GM03348 (cell line): ENCODE measurements at regions not wholly inside any gene's neighbourhood (a gene's known extent, or its start where the extent isn't known, plus 50 kb on each side); places are given as distances from the start of the nearest gene placed in this dataset.

ENCODE experiments used
- DNase-seq: peaks from one replicate; pipeline ENCODE4 v3.0.0; 2012; ENCODE audit warnings: low spot score

- no peak for DNase-seq
These were observed 55.0 kb downstream of the SOX4 start for GRCh38 chr6:21648475-21649050.

DNA sequence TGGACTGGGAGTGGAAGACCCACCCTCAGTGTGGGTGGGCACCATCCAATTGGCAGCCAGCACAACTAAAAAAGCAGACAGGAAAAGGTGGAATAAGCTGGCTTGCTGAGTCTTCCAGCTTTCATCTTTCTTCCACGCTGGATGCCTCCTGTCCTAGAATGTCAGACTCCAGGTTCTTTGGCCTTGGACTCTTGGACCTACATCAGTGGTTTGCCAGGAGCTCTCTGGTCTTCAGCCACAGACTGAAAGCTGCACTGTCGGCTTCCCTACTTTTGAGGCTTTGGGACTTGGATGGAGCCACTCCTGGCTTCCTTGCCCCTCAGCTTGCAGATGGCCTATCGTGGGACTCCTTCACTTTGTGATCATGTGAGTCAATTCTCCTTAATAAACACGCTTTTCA lies 59.8 kb downstream of the SOX4 start:
- DNase-seq, result no peak

DNA sequence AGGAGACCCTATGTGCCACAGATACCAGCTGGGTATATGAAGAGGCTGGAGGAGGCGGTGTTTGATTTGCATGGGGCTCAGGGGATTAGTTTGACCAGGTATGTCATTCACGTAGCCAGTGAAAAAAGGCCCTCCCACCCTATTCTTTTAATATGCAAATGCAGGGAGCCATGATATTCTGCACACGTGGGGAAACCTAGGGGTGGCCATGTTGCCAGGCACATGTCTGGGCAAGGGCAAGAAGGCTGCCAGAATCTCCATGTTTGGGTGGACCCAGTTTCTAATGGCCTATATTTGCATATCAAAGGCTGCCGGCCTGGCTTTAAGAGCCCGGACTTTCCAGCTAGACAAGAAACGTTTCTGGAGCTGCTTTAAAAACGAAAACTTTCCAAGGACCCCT lies 60.4 kb downstream of the SOX4 start:
- no peak for DNase-seq

DNA sequence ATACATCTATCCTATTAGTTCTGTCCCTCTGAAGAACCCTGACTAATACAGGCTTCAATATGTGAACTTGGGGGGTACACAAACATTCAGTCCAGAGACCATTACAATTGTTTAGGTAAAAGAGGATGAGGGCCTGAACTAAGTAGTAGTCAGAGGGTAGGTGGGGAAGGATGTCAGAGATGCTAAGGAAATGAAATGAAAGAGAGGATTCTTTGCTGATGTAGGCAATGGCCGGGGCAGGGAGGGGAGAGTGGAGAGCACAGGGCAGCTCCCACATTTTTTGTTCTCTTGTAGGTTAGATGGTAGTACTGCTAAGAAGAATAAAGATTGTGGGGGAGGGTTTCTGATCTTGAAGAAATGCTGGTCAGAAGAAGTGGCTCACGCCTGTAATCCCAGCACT lies 60.8 kb downstream of the SOX4 start:
- DNase-seq, result no peak

DNA sequence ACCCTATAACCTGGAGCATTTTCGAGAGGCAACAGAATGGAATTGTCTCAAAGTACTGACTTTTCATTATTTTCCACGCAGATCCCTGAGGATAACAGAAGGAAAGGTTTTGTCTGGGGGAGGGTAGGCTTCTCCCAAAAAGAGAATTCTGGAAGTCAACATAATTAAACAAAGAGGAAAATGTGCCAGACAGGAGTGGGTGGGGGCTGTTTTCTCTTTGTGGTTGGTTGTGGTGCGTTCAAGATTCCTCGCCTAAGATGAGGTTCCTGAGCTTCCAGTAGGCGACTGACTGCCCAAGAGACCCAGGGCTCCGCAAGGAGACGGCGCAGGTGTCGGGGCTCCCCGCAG lies 70.4 kb downstream of the SOX4 start:
- DNase-seq, result no peak

- peak; percentile 47 for DNase-seq
These were observed 71.0 kb downstream of the SOX4 start for GRCh38 chr6:21664314-21665109.

GRCh38 chr6:21665110-21665391 lies 71.5 kb downstream of the SOX4 start:
- peak; percentile 24 for DNase-seq

DNA sequence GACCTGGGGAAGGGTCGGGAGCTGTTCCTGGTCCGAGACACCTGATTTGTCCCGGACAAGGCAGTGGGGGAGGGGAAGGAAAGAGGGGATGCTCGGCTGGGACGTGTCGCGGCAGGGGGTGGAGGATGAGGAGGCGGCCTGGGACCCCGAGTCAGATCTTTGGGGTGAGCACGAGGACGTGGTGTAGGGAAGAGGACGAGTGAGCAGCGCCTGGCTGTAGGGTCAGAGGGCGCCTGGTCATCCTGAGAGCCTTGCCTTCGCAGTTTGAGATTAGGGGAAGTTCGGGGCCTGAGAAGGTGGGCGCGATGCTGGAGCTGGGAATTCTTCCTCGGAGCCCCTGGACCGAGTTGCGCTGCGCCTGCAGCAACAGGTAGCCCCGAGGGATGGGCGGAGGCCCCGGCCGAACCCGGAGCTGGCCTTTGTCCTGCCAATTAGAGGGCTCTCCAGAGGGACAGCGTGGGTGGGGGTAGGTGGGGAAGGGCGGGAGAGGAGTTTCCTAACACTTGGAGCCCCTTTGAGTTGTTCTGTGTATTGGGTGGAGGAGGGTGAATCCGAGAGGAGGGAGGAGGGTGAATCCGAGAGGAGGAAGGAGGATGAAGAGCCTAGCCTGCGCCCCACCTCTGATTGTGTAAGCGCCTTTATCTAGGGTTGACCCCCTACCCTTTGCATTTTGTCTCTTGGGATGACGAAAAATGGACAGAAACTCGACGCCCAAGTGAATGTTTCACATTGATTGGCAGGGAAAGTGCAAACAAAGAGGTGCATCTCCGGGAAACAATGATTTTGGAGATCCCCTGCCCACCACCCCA lies 72.0 kb downstream of the SOX4 start:
- no peak for DNase-seq

- peak; percentile 29 for DNase-seq
These were observed 72.7 kb downstream of the SOX4 start for GRCh38 chr6:21666201-21666691.

GRCh38 chr6:21666853-21667681 lies 73.5 kb downstream of the SOX4 start:
- DNase-seq, result no peak

DNA sequence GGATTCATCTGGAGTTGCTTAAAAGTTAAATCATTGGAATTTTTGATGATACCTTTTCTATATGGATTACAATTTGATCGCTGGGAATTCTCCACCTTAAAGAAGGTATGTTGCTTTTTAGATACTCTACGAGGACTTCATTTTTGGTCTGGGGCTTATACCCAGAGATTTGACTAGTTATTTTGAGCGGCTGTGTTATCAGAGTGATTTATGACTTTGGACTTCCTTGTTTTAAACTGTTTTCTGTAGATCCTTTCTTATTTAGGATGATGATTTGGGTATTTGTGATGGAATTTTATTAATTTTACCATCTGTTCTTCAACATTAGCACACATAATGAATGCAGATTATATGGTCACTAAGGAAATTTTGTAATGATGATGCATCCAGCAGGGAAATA lies 75.2 kb downstream of the SOX4 start:
- DNase-seq, result no peak

DNA sequence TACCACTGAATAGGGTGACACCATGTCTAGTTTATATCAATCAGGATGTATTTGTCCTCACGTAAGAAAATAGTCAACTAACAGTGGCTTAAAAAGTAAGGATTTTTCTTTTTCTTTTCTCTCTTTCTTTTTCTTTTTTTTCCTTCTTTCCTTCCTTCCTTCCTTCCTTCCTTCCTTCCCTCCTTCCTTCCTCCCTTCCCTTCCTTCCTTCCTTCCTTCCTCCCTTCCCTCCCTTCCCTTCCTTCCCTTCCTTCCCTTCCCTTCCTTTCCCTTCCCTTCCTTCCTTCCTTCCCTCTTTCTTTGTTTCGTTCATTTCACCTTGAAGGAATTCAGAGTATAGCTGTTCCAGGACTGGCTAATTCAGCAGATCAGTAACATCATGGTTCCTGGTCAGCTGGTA lies 83.2 kb downstream of the SOX4 start:
- DNase-seq, result no peak

- peak; percentile 15 for DNase-seq
These were observed 85.4 kb downstream of the SOX4 start for GRCh38 chr6:21678990-21679389.

DNA sequence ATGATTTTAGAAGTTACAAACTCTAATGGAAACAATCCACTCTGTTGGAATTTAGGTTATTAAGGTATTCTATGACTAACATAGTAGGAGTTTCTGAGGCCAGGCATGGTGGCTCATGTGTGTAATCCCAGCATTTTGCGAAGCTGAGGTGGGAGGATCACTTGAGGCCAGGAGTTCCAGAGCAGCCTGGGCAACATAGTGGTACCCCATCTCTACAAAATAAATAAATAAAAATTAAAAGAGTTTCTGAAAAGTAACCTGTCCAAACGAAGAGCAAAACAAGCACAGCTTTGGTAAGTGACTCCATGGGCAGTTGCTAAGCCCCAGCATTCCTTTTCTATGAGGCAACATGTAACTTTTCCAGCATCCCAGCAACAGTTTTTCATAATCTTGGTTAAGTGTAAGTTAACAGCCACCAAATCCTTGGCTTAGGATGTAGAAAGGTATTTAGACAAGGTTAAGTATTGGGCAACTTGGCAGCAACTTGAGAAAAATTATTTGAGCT lies 86.3 kb downstream of the SOX4 start:
- peak; percentile 80 for DNase-seq

DNA sequence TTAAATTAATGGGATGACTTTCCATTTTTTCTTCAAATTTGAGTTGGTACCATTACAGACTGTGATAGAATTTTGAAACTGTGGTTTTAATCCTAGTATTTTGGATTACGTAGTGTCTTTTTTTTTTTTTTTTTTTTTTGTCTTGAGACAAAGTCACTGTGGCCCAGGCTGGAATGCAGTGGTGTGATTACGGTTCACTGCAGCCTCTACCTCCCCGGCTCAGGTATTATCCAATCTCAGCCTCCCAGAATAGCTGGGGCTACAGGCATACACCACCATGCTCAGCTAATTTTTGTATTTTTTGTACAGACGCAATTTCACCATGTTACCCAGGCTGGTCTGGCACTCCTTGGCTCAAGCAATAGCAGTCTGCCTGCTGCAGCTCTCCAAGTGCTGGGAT lies 87.1 kb downstream of the SOX4 start:
- no peak for DNase-seq

DNA sequence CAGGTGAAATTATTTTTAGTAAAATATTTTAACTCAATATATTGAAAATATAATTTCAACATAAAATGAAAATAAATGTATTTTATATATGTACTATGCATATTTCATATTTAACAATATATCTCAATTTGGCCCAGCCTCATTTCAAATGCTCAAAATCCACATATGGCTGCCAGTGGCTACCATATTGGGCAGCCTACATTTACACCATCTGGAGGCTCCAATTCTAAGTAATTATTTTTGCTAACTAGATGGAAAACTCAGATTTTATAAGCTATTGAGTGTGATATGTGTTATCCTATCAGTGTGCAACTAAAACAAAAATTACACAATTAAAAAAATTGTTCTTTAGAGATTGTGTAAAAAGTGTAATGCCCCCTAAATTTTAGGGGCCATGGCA lies 96.9 kb downstream of the SOX4 start:
- DNase-seq, result no peak

DNA sequence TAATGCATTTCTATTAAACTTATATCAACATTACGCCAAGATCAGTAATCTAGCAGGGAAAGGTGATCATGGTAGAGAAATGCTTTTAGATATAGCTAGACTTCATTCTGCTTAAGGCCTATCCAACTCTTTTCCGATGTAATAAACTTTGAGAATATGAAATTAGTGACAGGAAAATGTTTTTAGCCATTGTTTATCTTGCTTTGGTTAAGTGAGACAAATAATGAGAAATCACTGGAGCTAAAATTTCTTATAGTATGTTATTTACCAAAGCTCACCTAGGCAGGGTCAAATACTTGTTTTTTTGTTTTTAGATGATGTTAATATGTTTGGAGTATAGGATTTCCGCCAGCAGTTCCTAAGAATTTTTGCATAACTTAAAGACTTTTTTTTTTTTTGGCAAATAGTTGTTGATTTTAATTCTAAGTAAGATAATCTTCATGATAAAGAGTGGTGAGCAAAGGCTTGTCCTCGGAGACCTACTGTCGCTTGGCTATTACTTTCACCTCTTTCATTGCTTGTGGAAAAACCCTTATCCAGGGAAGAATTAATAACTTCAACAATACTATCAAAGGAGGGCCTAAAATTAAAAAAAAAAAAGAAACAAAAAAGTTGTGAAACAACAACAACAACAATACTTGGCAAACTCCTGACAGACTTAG lies 98.3 kb downstream of the SOX4 start:
- no peak for DNase-seq

- DNase-seq, result no peak
These were observed 99.2 kb downstream of the SOX4 start for GRCh38 chr6:21692721-21693120.

GRCh38 chr6:21694168-21694567 lies 100.6 kb downstream of the SOX4 start:
- DNase-seq, result no peak

DNA sequence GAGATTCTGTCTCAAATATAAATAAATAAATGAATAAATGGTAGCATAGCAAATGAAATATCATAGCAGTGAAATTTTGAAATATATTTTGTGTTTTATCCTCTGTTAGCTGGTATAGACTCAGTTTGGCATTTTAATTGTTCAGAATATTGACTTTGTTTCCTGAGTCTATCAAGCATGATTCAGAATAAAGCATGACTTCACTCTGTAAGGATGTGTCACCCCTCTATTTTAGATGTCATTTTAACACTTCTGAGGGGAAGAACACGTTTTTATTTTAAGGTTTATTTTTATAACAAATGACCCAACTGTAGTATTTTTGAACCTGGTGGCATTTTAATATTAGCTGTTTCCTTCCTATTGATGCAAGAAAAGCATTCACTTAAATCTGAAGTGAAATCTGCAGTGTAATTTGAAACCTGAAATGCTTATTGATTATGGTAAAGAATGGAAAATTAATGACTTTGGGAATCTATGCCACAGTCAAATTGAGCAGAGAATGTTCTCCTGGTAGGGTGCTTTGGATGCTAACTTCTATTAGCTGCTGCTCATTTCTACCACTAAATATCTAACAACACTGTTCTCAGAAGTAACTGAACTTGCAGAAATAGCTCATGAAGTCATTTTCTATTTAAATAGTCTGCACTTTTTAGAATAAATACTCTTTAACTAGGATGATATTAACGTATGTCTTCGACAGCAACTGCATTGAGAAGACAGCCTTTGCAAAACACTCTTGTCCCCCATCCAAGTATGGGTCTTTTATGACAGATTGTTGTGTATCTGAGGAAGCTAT lies 114.2 kb downstream of the SOX4 start:
- DNase-seq, result no peak

- DNase-seq, result no peak
These were observed 114.7 kb downstream of the SOX4 start for GRCh38 chr6:21708320-21708580.
